Tibial nerve (tissue), 4 donors: ENCODE measurements at regions not wholly inside any gene's neighbourhood (a gene's known extent, or its start where the extent isn't known, plus 50 kb on each side); places are given as distances from the start of the nearest gene placed in this dataset.

Experiments used
- CTCF ChIP-seq, 5 experiments: fragments of 200-600 bp in 3 of 5; fragments of 450-650 bp in 2 of 5; sonication (generic) in 3 of 5; IDR thresholded peaks; one replicate each; pipeline ENCODE4 v1.5.1; 2016 to 2019; ENCODE audit warnings: antibody characterized with exemption in 5 of 5, mild to moderate bottlenecking in 3 of 5, moderate library complexity in 2 of 5
- EP300 ChIP-seq, 2 donors: sonication (generic); formaldehyde crosslinking; IDR thresholded peaks; one replicate each; pipeline ENCODE4 v1.6.1; 2017; ENCODE audit warnings: antibody characterized with exemption in 2 of 2, mild to moderate bottlenecking in 1 of 2
- POLR2A ChIP-seq, 2 donors: fragments of 450-650 bp; IDR thresholded peaks; one replicate each; pipeline ENCODE4 v1.6.1; 2017; ENCODE audit warnings: antibody characterized with exemption in 2 of 2, mild to moderate bottlenecking in 2 of 2, moderate library complexity in 2 of 2

GRCh38 chr11:91913407-91913806 is 311.2 kb upstream of the FAT3 start:
- TF ChIP-seq CTCF (IDR thresholded peaks at IDR 0.05) (no peak), POLR2A (IDR thresholded peaks at IDR 0.05) (no peak), EP300 (IDR thresholded peaks at IDR 0.05) (no peak)
